ENCODE measurements at regions not wholly inside any gene's neighbourhood (a gene's known extent, or its start where the extent isn't known, plus 50 kb on each side); places are given as distances from the start of the nearest gene placed in this dataset.

DNA sequence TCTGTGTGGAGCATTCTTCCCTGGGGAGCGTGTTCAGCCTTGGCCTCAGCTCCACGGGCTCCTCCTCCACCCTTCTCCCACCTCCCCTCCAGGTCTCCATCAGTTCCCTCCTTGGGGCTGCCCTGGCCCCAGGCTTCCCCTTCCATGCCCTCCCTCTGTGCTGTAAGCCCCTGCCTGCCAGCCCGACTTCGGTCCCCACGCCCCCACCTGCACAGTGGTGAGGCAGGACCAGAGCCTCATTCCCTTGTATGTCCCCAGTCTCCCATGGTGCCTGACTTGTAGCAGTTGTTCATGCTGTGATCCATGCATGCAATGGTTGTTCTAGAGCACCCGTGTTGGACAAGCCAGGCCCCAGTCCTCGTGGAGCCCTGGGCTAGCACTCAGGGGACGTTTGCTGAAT is 199.4 kb downstream of the RBFOX3 start:
- ATAC-seq (no peak), DNase-seq (no peak)
- Histone ChIP-seq H3K9ac (ENCODE audit: low read length) (no peak overlapping the region), H2AFZ (ENCODE audit: low read length) (no peak overlapping the region), H3K4me2 (ENCODE audit: low read length) (no peak overlapping the region), H3K27me3 (ENCODE audit: low read length) (peaks cover 100% of the 10 kb centered on the region), H3K9me3 (ENCODE audit: low read length) (no peaks in the 10 kb centered on the region), H3K27ac (ENCODE audit: low read length) (no peak overlapping the region), H3F3A (ENCODE audit: low read length, unreplicated experiment) (no peaks in the 10 kb centered on the region), H3K36me3 (ENCODE audit: low read depth, low read length) (no peaks in the 10 kb centered on the region), H3K4me3 (ENCODE audit: low read length) (no peak overlapping the region), H3K4me1 (ENCODE audit: insufficient read depth, low read length) (no peaks in the 10 kb centered on the region), H3K79me2 (ENCODE audit: low read length) (no peaks in the 10 kb centered on the region), H4K20me1 (ENCODE audit: low read length) (no peaks in the 10 kb centered on the region; the same call in 1 of the 2 replicates), H3K9me2 (replicated peaks; ENCODE audit: low read length) (no peaks in the 10 kb centered on the region)
- intact Hi-C loops (cut with micrococcal nuclease): no loop called here
- CTCF ChIA-PET: no interaction called here
- TF ChIP-seq, protein P1, sequence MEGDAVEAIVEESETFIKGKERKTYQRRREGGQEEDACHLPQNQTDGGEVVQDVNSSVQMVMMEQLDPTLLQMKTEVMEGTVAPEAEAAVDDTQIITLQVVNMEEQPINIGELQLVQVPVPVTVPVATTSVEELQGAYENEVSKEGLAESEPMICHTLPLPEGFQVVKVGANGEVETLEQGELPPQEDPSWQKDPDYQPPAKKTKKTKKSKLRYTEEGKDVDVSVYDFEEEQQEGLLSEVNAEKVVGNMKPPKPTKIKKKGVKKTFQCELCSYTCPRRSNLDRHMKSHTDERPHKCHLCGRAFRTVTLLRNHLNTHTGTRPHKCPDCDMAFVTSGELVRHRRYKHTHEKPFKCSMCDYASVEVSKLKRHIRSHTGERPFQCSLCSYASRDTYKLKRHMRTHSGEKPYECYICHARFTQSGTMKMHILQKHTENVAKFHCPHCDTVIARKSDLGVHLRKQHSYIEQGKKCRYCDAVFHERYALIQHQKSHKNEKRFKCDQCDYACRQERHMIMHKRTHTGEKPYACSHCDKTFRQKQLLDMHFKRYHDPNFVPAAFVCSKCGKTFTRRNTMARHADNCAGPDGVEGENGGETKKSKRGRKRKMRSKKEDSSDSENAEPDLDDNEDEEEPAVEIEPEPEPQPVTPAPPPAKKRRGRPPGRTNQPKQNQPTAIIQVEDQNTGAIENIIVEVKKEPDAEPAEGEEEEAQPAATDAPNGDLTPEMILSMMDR (conservative IDR thresholded peaks at IDR 0.05; ENCODE audit: low read depth, low read length): no peak
- TF ChIP-seq EZH2phosphoT487 (IDR thresholded peaks at IDR 0.05; ENCODE audit: borderline replicate concordance, low read length) (no peak), EZH2 (IDR thresholded peaks at IDR 0.05; ENCODE audit: low read length, unreplicated experiment) (no peak)
- BruUV-seq (replicated peaks): no TSS peak
- POLR2A ChIA-PET (ENCODE audit: unreplicated experiment): no interaction called here

DNA sequence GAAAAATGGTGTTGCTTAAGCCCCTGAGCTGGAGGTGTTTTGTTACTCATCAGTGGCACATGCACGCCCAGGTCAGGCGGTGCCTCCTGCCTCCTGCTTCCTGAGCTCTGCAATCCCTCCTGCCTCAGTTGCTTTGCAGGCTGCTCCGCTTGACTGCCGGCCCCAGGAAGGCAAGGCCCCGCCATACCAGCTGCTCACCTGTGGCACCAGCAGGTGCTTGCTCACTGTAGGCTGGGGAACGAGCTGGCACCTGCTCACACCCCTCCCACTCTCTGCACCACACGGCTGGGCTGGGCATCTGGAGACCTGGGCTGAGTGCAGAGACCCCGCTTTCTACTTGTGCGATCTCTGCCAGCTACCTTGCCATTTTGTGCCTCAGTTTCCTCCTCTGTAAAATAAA is 200.2 kb downstream of the RBFOX3 start:
- ATAC-seq (no peak), DNase-seq (no peak)
- Histone ChIP-seq H3K4me2 (ENCODE audit: low read length) (no peak overlapping the region), H3K36me3 (ENCODE audit: low read depth, low read length) (no peaks in the 10 kb centered on the region), H3K27me3 (ENCODE audit: low read length) (peaks cover 100% of the 10 kb centered on the region), H3K4me1 (ENCODE audit: insufficient read depth, low read length) (no peaks in the 10 kb centered on the region), H3K9ac (ENCODE audit: low read length) (no peak overlapping the region), H3K79me2 (ENCODE audit: low read length) (no peaks in the 10 kb centered on the region), H2AFZ (ENCODE audit: low read length) (no peak overlapping the region), H3K9me3 (ENCODE audit: low read length) (no peaks in the 10 kb centered on the region), H3K9me2 (replicated peaks; ENCODE audit: low read length) (no peaks in the 10 kb centered on the region), H3K4me3 (ENCODE audit: low read length) (no peak overlapping the region), H3K27ac (ENCODE audit: low read length) (no peak overlapping the region), H4K20me1 (ENCODE audit: low read length) (no peaks in the 10 kb centered on the region; the same call in 1 of the 2 replicates), H3F3A (ENCODE audit: low read length, unreplicated experiment) (no peaks in the 10 kb centered on the region)
- ChIA-PET CTCF (interaction anchor here (0.8 kb wide), 1 partner anchor 10 kb away, joined by 3 read pairs; no protein-coding TSS in a partner anchor), POLR2A (ENCODE audit: unreplicated experiment) (no interaction called here)
- no TSS peak for BruUV-seq (replicated peaks)
- intact Hi-C loops (cut with micrococcal nuclease): no loop called here
- TF ChIP-seq EZH2 (IDR thresholded peaks at IDR 0.05; ENCODE audit: low read length, unreplicated experiment) (no peak), EZH2phosphoT487 (IDR thresholded peaks at IDR 0.05; ENCODE audit: borderline replicate concordance, low read length) (no peak)
- TF ChIP-seq, protein P1 (conservative IDR thresholded peaks at IDR 0.05; ENCODE audit: low read depth, low read length): no peak

DNA sequence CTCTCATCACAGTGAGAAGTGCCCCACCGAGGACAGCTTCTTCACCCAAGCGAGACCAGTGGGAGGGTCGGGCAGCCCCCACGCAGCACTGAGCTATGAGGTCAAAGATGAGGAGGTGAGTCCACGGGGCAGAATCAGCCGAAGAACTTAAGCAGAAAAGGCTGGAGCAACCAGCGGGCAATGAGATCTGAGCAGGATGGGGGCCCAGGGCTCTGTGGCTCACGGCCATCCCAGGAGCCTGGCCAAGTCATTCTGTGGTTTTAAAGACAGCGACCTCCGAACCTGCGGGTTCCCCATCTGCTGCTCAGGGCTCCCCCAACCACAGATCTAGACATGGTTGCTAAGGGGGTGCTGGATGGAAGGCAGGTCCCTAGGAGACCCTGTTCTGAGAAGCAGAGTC is 202.6 kb downstream of the RBFOX3 start:
- CTCF ChIA-PET: interaction anchor here (0.9 kb wide), 1 partner anchor 17 kb away, joined by 3 read pairs; no protein-coding TSS in a partner anchor
- ATAC-seq (no peak), DNase-seq (no peak)
- Histone ChIP-seq H3K4me1 (ENCODE audit: insufficient read depth, low read length) (no peaks in the 10 kb centered on the region), H3K36me3 (ENCODE audit: low read depth, low read length) (no peaks in the 10 kb centered on the region), H3K9ac (ENCODE audit: low read length) (no peak overlapping the region), H3K4me2 (ENCODE audit: low read length) (no peak overlapping the region), H3K27ac (ENCODE audit: low read length) (no peak overlapping the region), H3K79me2 (ENCODE audit: low read length) (no peaks in the 10 kb centered on the region), H3K4me3 (ENCODE audit: low read length) (no peak overlapping the region), H4K20me1 (ENCODE audit: low read length) (no peaks in the 10 kb centered on the region; the same call in 1 of the 2 replicates), H3F3A (ENCODE audit: low read length, unreplicated experiment) (no peaks in the 10 kb centered on the region), H3K9me3 (ENCODE audit: low read length) (no peaks in the 10 kb centered on the region), H2AFZ (ENCODE audit: low read length) (no peak overlapping the region), H3K9me2 (replicated peaks; ENCODE audit: low read length) (no peaks in the 10 kb centered on the region), H3K27me3 (ENCODE audit: low read length) (peaks cover 92% of the 10 kb centered on the region)
- BruUV-seq (replicated peaks): no TSS peak
- intact Hi-C loops (cut with micrococcal nuclease): no loop called here
- POLR2A ChIA-PET (ENCODE audit: unreplicated experiment): no interaction called here
- TF ChIP-seq EZH2 (IDR thresholded peaks at IDR 0.05; ENCODE audit: low read length, unreplicated experiment) (no peak), EZH2phosphoT487 (IDR thresholded peaks at IDR 0.05; ENCODE audit: borderline replicate concordance, low read length) (no peak)
- TF ChIP-seq, protein P1 (conservative IDR thresholded peaks at IDR 0.05; ENCODE audit: low read depth, low read length): no peak
